ENCODE measurements at regions not wholly inside any gene's neighbourhood (a gene's known extent, or its start where the extent isn't known, plus 50 kb on each side); places are given as distances from the start of the nearest gene placed in this dataset.

- Histone ChIP-seq H2AFZ (replicated peaks; ENCODE audit: low read length, poor library complexity) (no peak overlapping the region), H3K4me2 (ENCODE audit: low read depth, low read length) (no peak overlapping the region), H3K4ac (ENCODE audit: low read depth, low read length) (no peak overlapping the region), H4K20me1 (ENCODE audit: insufficient read depth, low read length) (no peaks in the 10 kb centered on the region), H3K18ac (ENCODE audit: low read depth, low read length) (no peak overlapping the region), H3K9me3 (ENCODE audit: control insufficient read depth, insufficient read depth, low read length) (peaks cover 2% of the 10 kb centered on the region), H2AK5ac (ENCODE audit: low read depth, low read length) (no peak overlapping the region), H2BK15ac (ENCODE audit: low read depth, low read length) (no peak overlapping the region), H4K91ac (ENCODE audit: insufficient read depth, low read depth, low read length) (no peak overlapping the region), H3K36me3 (ENCODE audit: control insufficient read depth, insufficient read depth, low read length) (no peaks in the 10 kb centered on the region), H3K27ac (ENCODE audit: insufficient read depth, low read length) (no peak overlapping the region), H3K14ac (replicated peaks; ENCODE audit: low read depth, low read length) (no peak overlapping the region), H3K4me3 (ENCODE audit: insufficient read depth, low read depth, low read length) (no peak overlapping the region), H3K4me1 (ENCODE audit: control insufficient read depth, insufficient read depth, low read length) (no peaks in the 10 kb centered on the region), H4K5ac (ENCODE audit: low read depth, low read length) (no peak overlapping the region), H2AK9ac (replicated peaks; ENCODE audit: low read depth, low read length, poor library complexity) (no peak overlapping the region), H2BK120ac (ENCODE audit: low read depth, low read length) (no peak overlapping the region), H4K8ac (ENCODE audit: low read depth in 2 of 2, low read length in 2 of 2) (no peak overlapping the region), H3K27me3 (ENCODE audit: control insufficient read depth, insufficient read depth, low read length) (no peaks in the 10 kb centered on the region), H3K56ac (ENCODE audit: extremely low read depth, insufficient read depth, low read length) (no peak overlapping the region), H3K9ac (ENCODE audit: low read depth, low read length) (no peak overlapping the region), H3K23ac (ENCODE audit: low read depth, low read length) (no peak overlapping the region), H2BK5ac (ENCODE audit: low read depth, low read length, poor library complexity, severe bottlenecking) (no peak overlapping the region), H3K79me1 (ENCODE audit: low read depth in 1 of 2, low read length in 2 of 2) (no peaks in the 10 kb centered on the region), H2BK20ac (ENCODE audit: low read depth, low read length) (no peak overlapping the region), H3K9me1 (ENCODE audit: insufficient read depth, low read length) (no peaks in the 10 kb centered on the region)
- TF ChIP-seq MAZ (IDR thresholded peaks at IDR 0.05; ENCODE audit: borderline replicate concordance, low read depth, low read length) = no peak
- TF ChIP-seq USF2 (IDR thresholded peaks at IDR 0.05; ENCODE audit: low read depth, low read length) = no peak
- TF ChIP-seq ELK1 (IDR thresholded peaks at IDR 0.05; ENCODE audit: borderline replicate concordance, low read depth, low read length) = no peak
- TF ChIP-seq RAD21 (IDR thresholded peaks at IDR 0.05; ENCODE audit: low read length) = no peak
- TF ChIP-seq RCOR1 (IDR thresholded peaks at IDR 0.05; ENCODE audit: insufficient replicate concordance, low read length) = no peak
- no peak for TF ChIP-seq NFE2L2 (IDR thresholded peaks at IDR 0.05; ENCODE audit: low read depth, low read length)
- no peak for TF ChIP-seq MXI1 (IDR thresholded peaks at IDR 0.05; ENCODE audit: borderline replicate concordance, low read depth, low read length)
- no peak for TF ChIP-seq MAFK (IDR thresholded peaks at IDR 0.05; ENCODE audit: low read depth, low read length)
- no peak for TF ChIP-seq POLR2A (IDR thresholded peaks at IDR 0.05; ENCODE audit: low read depth, low read length)
- no peak for TF ChIP-seq SMC3 (IDR thresholded peaks at IDR 0.05; ENCODE audit: low read depth, low read length)
- TF ChIP-seq CEBPB (IDR thresholded peaks at IDR 0.05; ENCODE audit: low read depth, low read length) = no peak
- no peak for TF ChIP-seq CTCF (conservative IDR thresholded peaks at IDR 0.05; ENCODE audit: low read depth, low read length)
- TF ChIP-seq FOS (IDR thresholded peaks at IDR 0.05; ENCODE audit: low read depth, low read length) = no peak
- no peak for TF ChIP-seq BHLHE40 (IDR thresholded peaks at IDR 0.05; ENCODE audit: low read depth, low read length)
- no peak for TF ChIP-seq CHD1 (IDR thresholded peaks at IDR 0.05; ENCODE audit: low read depth, low read length)
- no peak for TF ChIP-seq RFX5 (IDR thresholded peaks at IDR 0.05; ENCODE audit: low read depth, low read length)
- no TSS peak for BruUV-seq (replicated peaks)
- intact Hi-C loops (cut with micrococcal nuclease) = no loop called here
- ChIA-PET POLR2A (ENCODE audit: unreplicated experiment) (no interaction called here), CTCF (no interaction called here)
- dilution Hi-C loops (cut with HindIII; ENCODE audit: low sequenced_read_pairs, unreplicated experiment) = no loop called here
- no CpG with 5 or more reads among the region's 5 CpGs for WGBS, 2 experiments (ENCODE audit: extremely low coverage in 2 of 2, insufficient read length in 1 of 2)
- ATAC-seq (ENCODE audit: low read depth) (no peak), DNase-seq (no peak)
- in situ Hi-C loops (cut with MboI; ENCODE audit: low sequenced_read_pairs) = no loop called here
Observed at GRCh38 chr7:52695973-52696595, 339.3 kb upstream of the POM121L12 start.
